HG03066 (cell line): ENCODE measurements at regions not wholly inside any gene's neighbourhood (a gene's known extent, or its start where the extent isn't known, plus 50 kb on each side); places are given as distances from the start of the nearest gene placed in this dataset.
A peak's percentile ranks its signal among the peaks of the same experiment; 100 is the strongest.

ENCODE experiments used
- ATAC-seq: cut with Tn5 transposase; IDR thresholded peaks from one replicate; pipeline ENCODE4 v1.9.1; 2021; ENCODE audit warnings: low read depth; ENCODE audit not compliant: unreplicated experiment

DNA sequence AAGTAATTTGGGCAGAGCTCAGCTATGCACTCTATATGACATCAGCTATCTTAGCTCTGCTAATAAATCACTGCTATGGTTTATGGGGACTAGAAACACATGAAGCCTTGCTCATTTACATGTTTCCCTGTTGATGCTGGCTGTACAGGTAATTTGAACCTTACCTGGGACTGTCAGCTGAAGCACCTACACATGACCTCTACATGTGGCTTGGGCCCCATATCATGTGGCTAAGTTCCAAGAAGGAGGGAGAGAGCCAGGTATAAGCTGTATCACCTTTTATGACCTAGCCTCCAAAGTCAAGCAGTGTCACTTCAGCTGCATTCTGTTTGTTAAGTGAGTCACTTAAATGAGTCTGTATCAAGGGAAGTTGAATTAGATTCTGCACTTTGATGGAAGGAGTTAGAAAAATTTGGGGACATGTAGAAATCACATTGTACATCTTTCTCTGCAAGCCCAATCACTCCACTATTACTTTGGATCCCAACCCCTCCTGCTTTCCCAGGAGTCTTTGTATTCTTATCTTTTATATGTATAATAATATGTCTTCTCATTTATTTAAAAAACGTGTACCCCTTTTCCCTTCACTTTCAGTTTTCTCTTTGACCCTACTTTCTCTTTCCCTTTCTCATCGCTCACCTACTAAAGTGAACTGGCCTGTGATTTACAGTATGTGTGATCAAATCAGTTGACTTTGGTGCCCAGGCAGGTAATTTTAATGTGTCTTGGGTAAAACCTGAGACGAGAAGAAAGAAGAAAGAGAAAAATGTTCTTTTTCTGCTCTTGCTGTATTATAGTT is 53.4 kb upstream of the PRKACB start:
- peak; percentile 56 for ATAC-seq

DNA sequence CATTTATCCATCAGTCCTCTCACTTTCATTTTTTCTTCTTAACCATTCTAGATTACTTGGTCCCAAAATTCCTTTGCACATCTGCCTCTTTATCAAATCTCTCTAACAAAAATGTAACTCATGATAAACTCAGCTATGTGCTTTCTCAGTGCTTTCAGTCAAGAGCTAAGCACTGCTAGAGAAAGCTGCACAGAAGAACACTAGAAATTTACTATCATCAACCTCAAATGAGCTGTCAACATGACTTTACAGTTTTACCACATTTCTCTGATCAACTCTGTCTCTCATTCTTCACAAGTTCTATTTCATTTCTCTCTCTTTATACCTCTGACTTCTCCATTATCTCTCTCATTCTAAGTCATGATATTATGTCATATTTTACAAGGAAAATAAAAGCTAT is 54.2 kb upstream of the PRKACB start:
- ATAC-seq, result no peak

- no peak for ATAC-seq
Observed at GRCh38 chr1:84089465-84089864, 54.6 kb upstream of the PRKACB start.

- no peak for ATAC-seq
Observed at GRCh38 chr1:84086616-84087015, 57.5 kb upstream of the PRKACB start.

DNA sequence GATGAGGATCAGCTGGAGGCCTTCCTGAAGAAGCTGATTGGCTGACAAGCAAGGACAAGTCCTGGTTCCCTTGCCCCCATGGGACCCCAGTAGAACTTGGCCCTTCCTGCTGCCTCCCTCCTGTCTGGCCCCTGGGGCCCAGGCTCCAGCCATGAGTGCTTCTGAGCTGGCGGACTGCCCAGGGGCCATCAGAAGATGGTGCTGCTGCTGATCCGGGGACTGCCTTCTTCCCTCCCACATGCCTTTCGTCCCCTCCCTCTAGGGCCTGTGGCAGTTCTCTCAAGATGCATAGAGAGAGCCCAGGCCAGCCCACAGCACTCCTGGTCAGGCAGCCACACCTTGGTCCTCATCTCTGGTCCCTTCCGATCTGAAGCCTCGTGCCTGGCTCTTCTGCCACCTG is 57.9 kb upstream of the PRKACB start:
- no peak for ATAC-seq

- no peak for ATAC-seq
Observed at GRCh38 chr1:84083307-84083706, 60.8 kb upstream of the PRKACB start.

DNA sequence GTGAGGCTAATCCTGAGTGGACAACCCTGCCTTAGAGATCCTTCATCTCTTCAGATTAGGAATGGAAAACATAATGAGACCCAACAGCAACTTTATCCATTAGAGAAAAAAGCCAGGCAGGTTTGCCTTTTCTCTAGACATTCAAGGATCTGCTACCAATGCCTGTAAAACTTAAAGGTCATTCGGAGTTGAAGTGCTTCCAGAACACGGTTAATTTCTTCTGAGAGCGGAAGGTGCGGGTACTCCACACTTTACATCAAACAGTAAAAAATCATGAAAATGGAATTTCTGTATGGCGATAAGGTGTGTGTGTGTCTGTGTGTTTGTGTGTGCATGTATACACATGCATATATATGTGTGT is 65.2 kb upstream of the PRKACB start:
- no peak for ATAC-seq

DNA sequence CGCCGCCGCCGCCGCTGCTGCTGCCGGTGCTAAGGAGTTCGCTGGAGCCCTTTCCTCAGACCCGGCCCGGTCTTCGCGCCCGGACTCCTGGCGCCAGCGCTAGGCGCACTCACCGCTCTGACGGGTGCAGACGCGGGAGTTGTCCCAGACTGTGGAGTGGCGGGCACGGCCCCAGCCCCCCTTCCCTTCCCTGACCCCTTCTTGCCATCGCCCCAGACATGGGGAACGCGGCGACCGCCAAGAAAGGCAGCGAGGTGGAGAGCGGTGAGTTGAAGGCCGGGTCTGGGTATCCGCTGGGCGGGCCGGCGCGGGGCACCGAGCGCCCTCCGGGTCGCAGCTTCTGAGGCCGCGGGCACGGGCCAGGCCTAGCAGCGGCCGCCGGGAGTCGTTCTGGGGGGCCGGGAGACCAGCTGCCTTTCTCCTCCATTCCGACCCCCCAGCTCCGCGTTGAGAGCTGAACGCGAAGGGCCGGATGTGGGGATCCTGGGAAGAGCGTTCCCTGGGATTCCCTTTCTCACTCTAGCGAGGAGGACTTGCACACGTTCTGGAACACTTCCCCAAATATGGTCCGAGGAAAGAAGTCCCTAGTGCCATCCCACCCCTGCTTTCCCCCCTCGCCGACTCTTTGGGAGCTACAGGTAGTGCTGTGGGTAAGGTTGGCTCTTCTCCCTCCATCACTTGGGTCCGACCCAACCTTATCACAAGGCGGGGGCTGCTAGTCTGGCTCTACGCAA is 65.8 kb upstream of the PRKACB start:
- ATAC-seq, result peak; percentile 45

- ATAC-seq, result peak; percentile 88
Observed at GRCh38 chr1:84077476-84078107, 66.5 kb upstream of the PRKACB start.

GRCh38 chr1:84073266-84073665 is 70.8 kb upstream of the PRKACB start:
- no peak for ATAC-seq

DNA sequence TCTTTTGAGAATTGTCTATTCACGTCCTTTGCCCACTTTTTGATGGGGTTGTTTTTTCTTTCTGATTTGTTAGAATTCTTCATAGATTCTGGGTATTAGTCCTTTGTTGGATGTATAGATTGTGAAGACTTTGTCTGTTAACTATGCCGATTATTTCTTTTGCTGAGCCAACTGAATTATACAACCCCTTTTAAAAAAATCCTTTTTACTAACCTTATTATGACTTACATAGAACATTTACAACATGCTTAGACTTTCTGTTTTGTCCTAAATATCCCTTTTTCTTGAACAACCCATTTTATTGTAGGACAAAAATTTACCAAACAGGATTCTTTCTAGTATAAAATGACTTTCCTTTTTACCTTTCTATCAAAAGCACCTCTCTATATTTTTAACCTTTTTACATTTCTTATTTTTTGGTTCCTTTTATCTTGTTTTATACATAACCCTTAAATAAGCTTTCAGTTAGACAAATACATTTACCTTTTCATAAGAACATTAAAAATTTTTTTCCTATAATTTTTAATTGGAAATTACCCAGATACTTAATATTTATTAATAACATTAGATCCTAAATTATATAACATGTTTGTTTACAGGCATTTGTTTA is 70.4 kb upstream of the TTLL7 start:
- ATAC-seq, result no peak

DNA sequence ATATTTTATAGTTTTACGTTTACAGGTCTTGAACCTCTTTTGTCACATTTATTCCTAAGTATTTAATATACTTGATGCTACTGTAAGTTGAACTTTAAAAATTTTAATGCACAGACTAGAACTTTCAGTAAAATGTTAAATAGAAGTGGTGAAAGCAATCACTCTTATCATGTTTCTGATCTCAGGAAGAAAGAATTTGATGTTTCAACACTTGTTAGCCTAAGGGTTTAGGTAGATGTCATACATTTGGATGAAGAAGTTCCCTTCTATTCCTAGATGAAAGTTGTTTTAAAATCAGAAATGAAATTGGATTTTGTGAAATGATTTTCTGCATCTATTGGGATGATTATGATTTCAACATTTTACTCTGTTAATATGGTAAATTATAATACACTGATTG is 63.6 kb upstream of the TTLL7 start:
- ATAC-seq, result no peak

- ATAC-seq, result no peak
Observed at GRCh38 chr1:84061336-84061735, 62.4 kb upstream of the TTLL7 start.

DNA sequence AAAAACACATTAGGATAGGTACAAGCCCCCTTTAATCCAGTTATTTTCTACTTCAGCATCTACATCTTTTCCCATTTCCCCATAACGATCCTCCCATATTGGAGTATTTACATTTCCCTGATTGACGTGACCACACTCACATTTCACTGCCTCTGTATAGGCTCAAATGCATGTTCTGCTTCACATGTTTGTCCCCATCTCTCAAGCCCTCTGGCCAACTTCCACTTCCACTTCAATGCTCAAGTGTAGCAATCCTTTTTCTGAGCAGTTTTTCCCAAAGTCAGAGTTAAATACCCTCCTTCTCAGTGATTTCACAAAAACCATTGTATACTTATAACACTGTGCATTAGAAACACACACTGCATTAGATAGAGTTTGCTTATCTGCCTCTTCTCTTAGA is 61.8 kb upstream of the TTLL7 start:
- no peak for ATAC-seq

DNA sequence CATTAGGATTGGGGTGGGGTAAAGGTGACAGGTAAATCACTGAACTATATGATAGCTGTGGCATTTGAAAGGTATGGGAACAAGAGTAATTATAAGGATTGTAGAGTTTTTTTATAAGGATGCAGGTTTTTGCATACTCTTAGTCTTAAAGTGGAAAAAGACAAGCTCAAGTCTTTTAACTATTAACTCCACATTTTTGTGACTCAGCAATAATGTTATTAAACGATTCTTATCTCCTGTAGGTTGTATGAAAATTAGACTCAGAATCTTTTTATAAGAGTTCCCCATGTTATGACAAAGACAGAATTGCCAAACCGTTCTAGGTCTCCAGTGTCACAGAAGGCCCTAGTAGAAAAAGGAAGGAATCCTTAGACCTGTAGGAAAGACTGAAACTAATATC is 49.9 kb upstream of the TTLL7 start:
- no peak for ATAC-seq
